IPS DF 4.7 (cell line): ENCODE measurements at regions not wholly inside any gene's neighbourhood (a gene's known extent, or its start where the extent isn't known, plus 50 kb on each side); places are given as distances from the start of the nearest gene placed in this dataset.

Experiments
- DNase-seq: peaks from one replicate; pipeline ENCODE4 v3.0.0-alpha.2; 2013; ENCODE audit warnings: low spot score; ENCODE audit errors: extremely low read depth

DNA sequence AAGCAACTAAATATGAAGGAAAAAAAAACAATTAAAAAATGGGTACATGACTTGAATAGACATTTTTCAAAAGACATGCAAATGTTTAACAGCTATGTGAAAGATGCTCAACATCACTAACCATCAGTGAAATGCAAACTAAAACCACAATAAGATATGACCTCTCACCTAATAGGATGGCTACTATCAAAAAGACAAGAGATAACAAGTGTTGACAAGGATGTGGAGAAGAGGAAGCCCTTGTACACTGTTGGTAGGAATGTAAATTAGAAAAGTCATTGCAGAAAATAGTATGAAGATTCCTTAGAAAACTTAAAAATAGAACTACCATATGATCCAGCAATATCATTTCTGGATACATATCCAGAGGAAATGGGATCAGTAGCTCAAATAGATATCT, 324.7 kb upstream of the TLE4 start:
- no peak for DNase-seq

DNA sequence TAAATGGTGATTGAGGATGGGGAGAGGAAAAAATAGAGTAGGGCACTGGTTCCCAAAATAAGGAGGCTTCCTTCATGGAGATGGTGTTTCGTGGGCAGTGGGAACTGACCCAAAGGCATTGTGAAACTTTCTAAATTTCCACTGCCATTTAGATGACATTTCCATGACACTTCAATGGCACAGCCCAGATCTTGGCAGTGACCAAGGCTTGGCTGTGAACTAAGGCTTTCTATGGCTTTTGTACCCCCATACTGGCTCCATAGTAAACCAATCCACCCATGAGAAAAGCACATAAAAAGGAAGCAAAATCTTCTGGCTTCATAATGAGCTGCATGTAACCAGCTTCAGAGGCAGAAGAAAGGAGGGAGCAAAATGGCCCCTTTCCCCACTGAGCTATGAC, 321.0 kb upstream of the TLE4 start:
- DNase-seq: no peak

DNA sequence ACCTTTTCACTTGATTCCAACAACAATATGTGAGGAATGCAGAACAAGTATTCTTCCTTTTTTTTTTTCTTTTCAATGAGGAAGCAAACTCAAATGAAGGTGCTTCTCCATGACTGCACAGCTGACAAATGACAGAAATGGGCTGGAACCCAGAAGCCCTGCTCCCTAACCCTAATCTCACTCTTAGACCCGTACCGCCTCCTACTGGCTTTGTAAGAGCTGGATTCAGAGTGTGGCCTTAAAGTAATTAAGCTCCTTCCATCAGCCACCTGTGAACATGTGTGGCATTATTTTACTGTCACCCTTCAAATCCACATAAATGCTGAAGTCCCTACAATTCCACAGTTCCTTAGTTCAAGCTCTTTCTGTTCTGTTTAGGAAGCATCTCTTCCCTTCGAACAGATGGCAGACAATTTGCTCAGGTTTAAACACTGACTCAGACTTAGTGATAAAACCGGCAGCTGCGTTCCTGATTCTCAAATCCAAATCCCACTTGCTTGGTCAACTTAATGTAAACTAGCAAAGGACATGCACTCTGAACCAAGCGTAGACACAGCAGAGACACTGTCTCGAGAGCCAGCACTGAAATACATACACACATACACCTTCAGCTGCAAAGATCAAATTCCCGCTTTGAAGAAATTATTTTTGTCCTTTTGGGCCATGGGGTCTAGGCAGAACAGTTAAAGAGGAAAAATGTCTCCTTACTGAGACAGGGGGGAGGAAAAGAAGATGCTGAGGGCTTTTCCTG, 316.7 kb upstream of the TLE4 start:
- no peak for DNase-seq

DNA sequence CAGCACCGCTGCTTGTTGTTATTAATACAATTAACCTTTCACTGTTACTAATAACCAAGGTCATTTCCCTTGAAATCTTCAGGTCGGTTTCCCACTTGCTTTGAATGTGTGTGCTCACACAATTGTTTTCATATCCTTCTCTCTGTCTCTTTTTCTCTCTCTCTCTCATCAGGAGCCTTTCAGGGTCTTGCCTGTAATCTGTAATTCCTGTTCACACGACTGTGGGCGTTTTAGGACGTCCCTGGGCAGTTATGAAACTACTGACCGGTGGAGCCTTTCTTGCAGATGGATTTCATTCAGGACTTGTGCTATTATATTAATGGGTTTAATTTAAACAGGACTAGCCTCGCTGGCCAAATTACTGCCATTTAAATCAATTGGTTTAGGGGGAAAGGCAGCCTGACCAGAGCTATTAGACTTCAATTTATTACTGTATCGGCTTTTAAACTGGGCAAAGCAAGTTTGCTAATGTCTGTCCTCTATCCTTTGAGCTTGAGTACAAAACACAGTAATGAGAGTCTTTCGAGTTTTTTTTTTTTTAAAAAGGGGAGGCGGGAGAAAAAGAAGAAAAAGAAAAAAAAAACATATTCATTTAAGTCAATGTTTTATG, 316.0 kb upstream of the TLE4 start:
- no peak for DNase-seq

DNA sequence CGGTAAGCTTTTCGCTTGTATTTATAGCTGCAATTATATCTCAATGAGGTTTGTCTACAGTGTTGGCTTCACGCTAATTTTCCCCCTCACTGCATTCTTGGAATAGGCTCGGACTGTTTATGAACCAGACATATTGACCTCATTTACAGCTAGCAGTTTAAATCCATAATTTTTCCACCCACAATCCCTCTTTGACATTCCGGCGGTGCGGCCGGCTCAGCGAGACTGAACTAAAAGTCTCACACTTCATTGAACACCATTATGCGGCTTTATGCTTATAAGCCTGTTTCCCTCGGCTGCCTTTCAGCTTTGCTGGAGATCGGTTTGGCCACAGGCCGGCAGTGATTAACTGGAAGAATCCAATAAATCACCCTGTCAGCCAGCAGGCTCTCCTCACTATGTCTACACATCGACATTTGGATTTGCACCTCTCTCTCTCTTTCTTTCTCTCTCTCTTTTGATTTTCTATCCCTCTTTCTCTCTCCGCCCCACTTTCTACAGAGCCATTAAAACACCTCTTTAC, 315.0 kb upstream of the TLE4 start:
- no peak for DNase-seq

DNA sequence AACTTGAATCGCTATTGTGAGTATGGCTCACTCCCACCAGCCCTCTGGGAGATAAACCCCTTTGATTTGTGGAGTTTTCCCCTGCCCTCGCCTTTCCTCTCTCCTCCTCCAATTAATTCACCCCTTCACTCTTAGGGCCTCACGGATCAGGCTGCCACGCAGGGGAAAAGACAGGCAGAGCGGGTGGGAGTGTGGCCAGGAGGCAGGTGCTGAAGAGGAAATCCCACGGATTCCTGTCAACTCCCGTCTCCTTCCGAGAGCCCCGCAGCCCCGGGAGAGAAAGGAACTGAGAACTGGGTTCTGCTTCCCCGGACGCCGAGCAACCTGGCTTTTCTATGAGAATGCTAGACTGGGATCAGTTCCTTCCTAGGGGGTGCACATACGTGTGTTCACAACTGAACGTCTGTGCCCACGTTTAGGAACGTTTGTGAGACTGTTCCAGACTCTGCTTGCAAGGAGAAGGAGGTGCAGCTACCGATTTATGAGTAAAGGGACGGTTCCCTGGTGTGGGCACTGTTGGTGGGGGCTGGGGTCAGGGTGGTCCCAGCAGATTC, 314.5 kb upstream of the TLE4 start:
- no peak for DNase-seq

DNA sequence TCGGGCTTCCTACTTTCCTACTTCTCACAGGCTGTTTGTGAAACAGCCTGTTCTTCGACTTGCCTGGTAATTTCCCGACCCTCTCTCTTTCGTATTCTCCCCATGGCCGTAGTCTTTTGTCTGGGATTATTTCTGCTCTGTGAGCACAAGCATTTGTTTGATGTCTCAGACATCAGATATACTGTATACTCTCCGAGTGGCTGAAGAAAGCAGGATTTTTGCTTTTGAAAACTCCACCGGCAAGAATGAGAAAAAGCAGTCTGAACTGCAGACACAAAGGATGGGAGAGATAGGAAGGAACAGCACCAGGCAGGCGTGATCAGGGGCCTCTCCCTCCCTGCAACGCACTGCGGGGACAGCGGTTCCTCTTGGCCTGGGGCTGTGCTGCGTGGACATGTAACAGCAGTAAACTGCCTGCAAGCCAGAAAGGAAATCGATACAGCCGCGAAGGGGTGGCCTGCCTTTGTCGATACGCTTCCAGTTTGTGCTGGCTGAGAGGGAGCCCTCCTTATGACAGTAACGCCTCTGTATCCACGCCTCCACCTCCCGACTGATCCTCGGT, 313.9 kb upstream of the TLE4 start:
- no peak for DNase-seq

DNA sequence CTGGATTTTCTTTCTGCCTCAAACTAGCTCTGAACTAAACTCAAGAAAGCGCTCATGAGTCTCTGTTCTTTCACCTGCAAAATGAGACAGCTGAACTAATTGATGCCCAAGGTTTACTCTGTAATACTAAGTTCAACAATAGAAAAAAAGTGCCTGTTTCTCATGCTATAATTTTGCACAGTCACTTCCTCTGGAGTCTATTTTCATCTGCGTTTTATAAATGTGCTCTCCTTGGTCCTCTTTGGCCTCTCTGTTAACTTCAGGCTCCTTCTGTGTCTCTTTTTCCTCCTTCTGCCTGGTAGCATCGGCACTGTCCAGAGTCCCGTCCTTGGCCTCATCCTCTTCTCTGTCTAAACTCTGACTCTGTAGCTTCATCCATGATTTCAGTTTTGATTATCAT, 311.9 kb upstream of the TLE4 start:
- no peak for DNase-seq

DNA sequence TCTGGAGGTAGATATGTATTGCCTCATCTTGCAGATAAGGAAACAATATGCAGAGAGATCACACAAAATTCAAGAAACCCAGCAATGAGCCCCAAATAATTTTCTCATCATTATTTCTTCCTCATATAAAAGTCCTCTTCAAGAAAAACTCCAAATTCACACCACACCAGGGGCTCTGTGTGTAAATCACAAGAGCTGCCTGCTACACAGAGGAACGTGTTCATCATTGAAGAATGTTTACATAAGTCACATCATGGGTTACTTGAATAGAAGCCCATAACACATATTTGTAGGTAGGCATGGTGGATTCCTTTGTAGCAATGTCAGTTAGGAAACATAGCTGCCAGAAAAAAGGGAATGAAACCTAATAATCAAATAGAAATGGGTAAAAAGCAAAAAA, 308.1 kb upstream of the TLE4 start:
- DNase-seq: no peak

DNA sequence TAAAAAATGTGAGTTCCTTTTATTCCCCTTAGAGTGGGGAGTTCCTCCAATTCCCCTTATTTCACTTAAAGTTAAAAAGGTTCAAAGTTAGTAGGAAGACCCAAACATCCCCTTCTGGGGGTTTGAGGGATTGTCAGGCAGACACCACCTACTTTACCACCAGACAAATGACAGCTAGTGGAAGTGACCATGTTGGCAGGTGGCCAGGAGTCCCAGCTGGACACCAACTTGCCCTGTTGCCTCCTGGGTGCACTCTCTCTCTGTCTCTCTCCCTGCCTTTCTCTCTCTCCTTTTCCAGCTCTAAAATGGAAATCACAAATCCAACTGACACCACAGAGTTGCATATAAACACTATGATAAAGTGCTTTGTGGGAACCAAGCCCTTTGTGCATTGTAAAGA, 307.7 kb upstream of the TLE4 start:
- DNase-seq: no peak

DNA sequence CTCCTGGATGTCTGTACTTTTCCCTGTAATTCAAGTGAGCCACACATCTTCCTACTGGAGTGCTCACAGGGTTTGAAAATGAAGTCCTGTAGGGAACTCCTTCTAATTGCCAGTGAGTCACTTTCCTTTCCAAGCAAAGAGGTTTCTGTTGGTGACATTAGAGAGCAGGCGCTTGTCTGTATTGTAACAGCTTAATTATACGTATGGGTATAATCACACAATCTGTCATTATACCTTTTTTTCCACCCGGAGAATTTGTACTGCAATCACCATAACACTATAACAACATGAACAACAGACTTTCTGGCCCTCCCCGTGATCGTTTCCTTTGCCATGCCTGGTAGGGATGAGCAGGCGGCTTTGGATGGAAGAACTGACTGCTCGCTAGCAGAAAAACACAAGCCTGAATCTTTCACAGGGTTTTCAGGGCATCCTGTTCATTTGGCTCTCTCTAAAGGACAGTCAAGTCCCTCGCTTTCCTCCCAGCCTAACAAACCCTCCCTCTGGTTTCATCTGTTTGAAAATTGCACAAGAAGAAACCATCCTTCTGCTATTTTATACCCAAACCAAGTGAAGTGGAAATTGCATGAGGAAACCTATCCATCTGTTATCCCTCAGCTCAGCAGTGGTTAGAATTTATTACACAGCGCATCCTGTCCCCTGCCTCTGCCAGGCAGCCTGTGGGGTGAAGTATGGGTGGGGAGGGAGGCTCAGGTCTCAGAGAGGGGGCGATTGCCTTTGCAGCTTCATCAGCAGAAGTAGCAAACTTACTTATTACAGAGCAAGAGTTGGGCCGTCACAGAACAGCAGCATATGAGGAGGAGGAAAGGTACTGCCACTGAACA, 307.0 kb upstream of the TLE4 start:
- no peak for DNase-seq

DNA sequence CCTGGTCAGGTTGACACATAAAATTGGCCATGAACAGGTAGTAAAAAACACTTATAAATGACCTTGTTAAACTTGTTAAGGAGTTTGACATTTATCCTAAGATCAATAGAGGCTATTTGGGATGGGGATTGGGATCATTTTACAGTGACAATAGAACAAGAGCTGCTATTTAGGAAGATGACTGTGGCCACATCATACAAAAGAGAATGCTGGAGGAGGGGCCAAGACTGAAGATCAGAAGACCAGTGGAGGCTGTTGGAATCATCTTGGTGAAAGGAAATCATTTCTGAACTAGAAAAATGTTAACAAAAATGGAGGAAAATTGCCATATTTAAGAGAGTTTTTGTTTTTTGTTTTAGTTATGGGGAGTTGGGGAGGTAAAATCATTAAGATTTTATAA, 304.8 kb upstream of the TLE4 start:
- no peak for DNase-seq

DNA sequence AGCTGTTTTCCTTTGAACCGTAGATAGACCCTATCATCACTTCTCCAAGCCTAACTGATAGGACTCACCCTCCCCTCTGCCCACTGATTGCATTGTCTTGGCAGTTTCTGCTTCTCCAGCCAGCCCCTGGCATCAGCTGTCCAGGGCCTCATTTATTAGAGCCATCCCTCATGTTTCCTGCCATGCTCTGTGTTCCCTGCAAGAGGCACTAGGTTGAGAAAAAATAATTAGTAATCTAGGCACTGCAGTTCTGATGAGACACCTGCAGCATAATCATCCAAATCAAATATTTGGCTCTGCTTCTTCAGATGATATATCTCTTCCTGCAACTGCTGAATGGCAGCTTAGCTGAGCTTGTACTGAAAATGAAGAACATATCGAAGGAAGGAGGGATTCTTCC, 303.0 kb upstream of the TLE4 start:
- DNase-seq: no peak

DNA sequence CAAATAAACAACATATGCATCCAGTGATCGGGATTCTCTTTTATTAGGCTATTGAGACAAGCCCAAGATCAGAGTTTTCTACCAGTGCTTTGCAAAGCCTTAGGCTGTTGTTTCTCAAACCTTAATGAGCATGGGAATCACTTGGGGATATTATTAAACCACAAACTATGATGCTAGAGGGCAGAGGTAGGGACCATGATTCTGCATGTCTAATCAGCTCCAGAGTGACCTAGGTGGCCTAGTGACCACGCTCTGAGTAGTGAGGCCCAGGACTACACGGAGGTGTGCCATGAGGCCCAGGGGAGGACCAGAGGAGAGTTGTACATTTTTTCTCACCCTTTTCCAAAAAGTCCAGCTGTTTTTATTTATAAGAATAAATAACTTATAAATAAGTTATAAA, 298.5 kb upstream of the TLE4 start:
- no peak for DNase-seq

DNA sequence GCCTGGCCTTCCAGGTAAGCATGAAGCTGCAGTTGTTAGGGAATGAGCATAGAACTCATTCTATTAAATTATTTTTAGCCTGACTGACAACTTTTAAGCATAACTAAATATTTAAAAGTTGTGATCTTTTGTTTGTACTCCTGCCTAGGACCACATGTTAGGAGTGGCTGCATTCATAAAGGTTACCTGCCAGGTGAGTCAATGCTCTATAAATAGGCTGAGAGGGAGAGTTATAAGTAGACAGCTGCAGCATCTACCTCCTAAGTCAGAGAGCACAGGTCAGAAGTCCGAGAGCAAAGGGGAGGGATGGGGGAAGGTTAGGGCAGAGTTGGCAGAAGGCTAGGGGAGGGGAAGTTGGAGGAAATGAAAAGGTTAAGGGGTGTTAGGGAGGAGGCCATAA, 292.4 kb upstream of the TLE4 start:
- no peak for DNase-seq

DNA sequence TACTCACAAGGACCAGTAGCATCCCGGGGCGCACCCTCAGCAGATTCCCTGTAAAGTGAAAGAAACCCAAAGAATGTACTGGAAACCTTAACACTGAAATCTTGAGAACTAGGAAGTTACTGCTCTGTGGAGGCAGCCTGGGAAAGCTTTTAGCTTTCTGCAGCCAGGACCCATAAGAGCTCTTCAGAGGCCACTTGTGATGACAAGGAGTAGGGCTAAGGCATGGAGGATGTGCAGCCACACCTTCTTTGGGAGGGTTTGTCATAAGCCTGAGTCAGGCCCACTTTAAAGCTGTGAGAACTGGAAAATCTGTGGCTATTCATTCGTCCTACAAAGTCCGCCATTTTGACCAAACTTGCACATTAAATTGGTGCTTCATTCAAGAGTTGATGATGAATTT, 291.1 kb upstream of the TLE4 start:
- DNase-seq: no peak

DNA sequence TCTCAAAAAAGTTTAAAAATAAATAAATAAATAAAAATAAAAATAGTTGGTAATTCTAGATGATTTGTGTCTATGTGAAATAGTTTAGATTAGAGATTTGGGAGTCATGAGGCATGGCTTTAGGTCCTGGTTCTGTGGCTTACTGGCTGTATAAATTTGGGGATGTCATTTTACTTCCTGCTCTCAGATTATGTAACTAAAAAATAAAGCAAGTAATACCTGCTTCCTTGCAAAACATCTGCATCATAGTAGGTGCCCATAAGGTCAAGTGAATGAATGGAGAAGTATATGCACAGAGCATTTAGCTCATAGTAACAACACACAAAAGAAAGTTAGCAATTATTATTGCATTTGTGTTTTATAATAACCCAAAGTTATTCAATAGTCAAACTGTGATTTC, 287.7 kb upstream of the TLE4 start:
- DNase-seq: no peak

DNA sequence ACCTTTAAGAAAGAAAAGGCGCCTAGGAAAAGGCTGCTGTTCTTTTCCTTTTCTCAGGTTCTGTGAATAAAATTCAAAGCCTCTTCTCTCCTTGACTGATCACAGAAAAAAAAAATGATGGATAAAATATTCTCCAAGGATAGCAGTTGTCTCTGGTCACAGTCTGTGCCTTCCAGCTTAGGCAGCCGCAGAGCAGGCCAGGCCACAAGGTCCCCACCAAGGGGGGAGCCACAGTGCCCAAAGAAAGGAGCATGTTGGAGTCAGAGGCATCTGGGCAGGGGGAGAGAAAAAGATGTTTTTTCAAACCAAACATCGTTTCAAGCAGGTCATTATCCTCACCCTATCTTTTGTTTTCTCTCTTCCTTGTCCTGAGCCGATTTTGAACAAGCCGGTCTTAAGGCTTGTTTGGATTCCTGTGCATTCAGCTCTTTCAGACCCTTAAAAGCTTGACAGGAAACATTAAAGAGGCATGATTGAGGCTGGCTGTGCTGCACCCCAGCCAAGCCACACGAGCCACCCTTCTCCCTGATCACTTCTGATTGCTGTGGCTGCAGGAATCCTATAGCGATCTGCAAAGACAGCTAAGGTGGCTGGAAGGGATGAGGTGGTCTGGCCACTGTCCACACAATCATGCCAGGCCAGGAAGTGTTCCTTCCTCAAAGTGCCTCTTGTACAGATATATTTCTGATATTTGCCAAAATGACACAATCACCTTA, 284.6 kb upstream of the TLE4 start:
- DNase-seq: no peak

DNA sequence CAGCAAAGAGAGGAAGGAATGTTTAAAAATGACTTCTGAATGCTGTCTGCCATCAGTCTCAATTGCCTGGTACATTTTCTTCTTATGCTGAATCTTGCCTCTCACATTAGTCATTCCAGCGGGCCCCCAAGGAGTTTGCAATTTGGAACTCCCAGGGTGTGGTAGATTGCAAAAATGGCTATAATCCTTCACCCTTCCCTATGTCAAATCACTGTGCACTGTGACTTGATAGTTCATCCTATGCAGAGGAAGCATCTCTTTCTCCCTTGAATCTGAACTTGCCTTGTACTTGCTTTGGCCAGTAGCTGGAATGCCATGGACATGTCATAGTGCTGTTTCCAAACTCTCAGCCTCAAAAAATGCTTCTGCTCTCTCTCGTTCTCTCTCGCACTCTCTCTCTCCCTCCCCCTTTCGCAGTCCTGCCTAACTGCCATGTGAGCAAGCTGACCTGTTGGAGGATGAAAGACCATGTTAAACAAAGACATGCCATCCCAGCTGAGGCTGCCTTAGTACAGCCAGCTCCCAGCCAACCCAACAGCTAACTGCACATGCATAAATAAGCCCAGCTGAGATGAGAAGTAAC, 284.0 kb upstream of the TLE4 start:
- no peak for DNase-seq

DNA sequence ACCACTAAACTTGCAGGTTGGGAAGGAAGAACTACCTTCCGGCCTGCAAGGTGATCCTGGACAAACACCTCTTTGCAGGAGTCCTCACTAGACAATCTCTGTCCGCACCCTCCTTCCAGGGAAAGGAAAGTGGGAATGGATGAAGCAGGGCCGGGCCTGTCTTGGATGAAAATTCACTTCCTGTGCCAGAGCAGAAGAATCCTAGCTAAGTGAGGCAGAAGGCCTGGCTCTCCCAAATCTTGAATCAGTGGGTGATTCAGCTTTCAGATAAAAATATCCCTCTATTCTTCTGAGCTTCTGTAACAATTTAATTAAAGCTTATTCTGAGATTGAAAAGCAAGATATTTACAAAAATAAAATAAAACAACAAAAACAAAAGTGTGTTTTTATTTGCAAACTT, 281.9 kb upstream of the TLE4 start:
- no peak for DNase-seq
